Stimulated activated CD8-positive, alpha-beta memory T cell treated with anti-CD3 and anti-CD28 coated beads, Interleukin-4, amount 100 ng/mL, for 24 hours (primary cell): ENCODE measurements at regions not wholly inside any gene's neighbourhood (a gene's known extent, or its start where the extent isn't known, plus 50 kb on each side); places are given as distances from the start of the nearest gene placed in this dataset.

Source experiments
- DNase-seq: peaks from one replicate; pipeline ENCODE4 v3.0.0-alpha.2; 2020; ENCODE audit warnings: low read depth

DNA sequence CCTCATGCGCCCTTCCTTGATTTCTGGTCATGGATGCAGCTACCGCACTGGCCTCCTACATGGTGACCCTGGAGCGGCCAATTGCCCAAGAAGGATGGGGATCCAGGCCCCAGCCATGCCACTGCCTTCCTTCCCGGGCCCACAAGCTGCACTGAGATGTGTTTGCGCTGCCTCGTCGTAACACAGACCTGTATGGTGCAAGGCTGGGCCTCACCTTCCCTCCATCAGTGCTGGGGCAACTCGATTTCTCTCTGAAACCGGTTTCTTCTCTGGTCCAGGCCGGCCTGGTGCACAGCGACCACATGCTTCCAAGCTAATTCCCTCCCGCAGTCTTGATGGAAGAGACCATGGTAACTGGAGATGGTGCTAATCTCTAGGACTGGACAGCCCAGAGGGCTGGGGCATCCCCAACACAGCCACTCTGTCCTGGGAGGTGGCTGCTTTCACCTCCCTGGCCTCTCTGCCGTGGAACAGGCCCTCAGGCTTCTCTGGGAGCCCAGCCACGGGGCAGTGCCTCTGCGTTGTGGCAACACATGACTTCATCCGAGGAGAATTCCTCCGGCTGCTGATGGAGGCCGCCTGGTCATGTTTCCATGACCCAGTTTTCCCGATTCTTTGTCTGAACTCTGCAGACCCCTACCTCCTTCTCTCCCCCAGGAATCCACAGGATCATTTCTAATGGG is 184.2 kb downstream of the GLI2 start:
- no peak for DNase-seq

DNA sequence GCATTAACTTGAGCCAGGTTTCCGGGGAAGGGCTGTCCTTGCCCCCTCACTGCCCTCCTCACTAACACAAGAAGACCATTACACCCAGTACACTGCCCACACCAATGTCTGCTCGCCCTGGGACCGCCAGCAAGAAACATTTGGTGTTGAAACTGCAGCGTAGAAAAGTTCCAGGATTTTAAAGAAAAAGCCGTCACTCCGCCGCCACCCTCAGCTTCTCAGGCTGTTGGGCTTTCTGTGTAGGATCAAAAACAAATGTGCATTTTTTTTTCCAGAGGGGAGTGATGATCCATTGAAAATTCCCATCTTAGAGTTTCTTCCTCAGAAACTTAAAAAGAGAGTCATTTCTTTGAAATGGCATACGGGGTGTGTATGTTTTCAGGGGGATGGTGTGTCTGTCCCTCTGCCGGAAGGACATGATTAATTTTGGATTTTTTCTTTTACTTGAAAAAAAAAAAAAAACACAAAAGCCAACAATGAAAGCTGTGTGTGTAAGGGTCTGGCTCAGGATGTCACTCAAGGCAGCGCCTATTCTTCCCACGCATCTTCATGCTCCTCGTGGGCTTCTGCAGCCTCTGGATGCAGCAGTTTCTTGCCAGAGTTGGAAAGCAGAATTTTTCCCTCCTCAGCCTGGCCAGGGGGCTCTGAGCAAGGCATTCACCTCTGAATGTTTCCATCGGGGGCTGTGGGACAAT is 184.9 kb downstream of the GLI2 start:
- DNase-seq, result no peak

DNA sequence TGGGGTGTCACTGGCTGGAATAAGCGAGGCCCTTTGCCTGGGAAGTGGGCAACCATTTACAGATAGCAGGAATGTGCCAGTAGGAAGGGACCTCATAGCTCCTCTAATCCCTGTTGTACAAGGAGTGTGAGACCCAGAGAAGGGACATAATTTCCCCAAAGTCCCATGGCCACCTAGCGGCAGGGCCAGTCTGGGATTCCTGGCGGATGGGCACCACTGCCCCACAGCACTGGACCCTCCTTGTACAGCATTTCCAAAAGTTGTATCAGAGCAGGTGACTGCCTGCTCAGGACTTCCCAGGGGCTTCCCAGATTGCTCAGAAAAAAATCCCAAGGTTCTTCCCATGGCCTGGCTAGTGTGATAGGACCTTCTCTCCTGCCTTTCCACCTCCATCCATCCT is 185.8 kb downstream of the GLI2 start:
- no peak for DNase-seq

DNA sequence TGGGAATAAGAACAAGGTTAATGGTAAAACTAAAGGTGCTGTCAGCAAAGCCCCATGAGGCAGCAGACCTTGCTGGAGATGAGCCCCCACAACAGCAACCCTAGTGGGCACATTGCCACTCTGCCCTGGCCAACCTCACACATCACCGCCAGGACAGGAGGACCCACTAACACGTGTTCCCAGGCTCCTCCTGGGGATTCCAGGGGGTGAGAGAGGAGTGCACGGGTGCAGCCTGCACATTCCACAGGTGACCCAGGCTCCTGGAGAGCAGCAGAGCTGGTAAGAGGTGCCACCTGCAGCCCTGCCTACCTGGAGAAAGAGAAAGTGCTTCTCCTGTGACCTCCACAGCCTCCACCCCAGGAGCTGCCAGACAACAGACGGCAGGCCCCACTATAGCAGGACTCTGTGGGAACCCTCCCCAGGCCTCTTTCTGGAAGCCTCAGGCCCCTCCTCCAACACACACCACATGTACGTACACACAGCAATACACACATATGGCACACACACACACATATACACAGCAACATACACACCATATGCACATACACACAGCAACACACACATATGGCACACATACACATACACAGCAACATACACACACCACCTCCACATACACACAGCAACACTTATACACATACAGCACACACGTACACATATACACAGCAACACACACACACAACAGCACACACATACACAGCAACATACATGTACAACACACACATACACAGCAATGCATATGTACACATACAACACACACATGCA is 187.1 kb downstream of the GLI2 start:
- DNase-seq, result no peak

DNA sequence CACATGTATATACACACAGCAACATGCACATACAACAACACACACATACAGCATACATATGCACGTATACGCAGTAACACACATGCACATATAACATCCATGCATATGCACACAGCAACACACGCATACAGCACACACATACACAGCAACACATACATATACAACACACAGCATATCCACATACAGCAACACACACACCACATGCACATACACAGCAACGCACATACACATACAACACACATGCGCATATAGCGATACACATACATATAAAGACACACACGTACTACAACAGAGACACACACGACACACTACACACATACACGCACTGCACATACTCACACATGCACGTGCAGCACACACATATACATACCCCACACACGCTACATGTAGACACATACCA is 187.8 kb downstream of the GLI2 start:
- no peak for DNase-seq

DNA sequence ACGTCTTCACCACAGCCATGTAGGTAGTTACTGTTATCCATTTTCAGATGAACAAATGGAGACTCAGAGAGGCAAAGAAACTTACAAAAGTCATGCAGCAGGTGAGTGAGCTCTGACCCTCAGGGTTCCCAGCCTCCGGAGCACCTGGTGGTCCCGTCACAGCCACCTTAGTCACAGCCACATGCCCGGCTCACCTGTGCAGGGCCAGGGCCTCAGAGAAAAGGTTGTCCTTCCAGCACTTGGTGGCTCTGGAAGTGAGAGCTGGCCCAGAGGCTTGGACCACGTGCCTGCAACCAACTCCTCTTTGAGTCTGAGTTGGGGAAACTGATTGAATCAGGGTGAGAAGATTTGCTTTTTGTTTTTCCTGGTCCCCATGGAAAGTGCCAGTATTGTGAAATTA is 189.3 kb downstream of the GLI2 start:
- DNase-seq, result no peak

DNA sequence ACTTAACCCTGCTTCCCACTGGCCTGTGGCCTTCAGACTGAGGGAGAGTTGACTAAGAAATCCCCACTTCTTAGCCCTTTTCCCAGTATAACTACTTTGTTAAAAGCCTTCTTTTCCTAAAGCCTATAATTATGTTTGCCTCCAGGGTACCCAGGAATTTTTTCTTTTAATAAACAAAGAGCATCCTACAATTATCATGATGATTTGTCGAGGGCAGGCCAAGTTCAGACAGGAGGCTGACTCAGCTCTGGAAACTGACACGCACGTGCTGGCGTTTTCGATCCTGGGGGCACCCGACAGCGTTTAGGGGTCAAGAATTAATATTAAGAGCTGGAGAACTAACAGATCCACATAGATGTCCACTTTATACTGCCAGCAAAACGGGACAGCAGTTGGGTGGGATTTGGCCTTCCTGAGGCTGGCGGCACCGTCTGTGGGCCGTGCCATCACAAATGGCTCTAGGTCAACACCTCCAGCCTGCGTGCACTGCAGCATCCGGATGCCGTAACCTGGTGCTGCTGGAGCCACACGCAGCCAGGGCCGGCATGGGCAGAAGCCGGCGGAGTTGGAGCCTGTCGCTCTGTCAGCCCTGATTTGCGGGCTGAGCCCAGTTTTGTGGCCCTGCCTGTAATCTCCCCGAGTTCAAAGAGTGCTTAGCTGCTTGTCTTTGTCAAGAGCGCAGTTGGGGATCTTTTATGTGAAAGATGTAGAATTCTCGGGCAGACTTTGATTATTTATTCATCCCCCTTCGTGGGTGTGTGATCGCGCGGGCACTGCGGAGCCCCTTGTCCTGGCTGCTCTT is 191.0 kb downstream of the GLI2 start:
- DNase-seq, result no peak

DNA sequence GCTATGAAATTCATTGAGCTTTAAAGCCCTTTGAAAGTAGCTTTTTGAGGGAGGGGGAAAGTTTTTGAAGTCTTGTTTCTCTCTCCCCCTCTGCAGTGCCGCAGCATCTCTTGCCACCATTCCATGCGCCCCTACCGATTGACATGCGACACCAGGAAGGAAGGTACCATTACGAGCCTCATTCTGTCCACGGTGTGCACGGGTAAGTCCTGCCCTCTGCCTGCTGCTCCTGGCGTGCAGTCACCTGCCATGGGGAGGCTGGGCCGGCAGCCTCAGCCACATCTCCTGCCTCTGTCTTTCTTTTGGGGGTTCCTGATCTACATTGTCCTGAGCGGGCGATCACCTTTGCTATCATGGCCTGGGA is 191.6 kb downstream of the GLI2 start:
- no peak for DNase-seq

DNA sequence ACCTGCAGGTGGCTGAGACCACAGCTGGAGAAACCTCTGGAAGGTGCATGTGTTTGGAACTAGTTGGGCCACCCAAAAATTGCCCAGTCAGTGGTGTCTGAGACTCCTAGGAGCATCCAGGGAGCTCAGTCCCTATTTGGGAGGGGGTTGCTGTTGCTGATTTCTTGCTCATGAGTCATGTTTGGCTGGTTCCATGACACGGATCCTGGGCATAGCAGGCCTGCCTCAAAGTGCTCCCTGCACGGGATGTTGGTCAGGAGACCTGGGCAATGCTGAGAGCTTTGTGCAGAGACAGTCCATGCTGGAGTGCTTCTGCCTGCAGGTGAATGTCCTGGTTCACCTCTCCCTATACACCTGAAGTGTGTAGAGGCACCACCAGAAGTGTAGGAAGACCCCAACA is 194.2 kb downstream of the GLI2 start:
- no peak for DNase-seq

DNA sequence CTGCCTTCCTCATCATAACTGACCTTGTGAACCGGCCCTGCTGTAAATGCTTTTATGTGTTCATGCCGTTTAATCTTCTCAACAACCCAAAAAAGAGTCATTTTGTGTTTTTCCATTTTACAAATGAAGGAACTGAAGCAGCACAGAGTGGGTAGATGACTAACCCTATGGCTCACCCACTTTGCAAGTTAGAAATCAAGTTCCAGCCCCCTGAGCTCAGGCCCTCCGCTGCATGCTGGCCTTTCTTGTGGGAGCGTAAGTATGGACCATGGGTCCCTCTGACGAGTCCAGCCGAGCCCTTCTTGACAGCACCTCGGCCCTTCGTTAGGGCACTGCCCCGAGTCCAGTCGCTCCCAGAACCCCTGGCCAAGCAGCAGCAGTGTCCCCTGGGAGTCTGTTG is 194.6 kb downstream of the GLI2 start:
- DNase-seq, result no peak

DNA sequence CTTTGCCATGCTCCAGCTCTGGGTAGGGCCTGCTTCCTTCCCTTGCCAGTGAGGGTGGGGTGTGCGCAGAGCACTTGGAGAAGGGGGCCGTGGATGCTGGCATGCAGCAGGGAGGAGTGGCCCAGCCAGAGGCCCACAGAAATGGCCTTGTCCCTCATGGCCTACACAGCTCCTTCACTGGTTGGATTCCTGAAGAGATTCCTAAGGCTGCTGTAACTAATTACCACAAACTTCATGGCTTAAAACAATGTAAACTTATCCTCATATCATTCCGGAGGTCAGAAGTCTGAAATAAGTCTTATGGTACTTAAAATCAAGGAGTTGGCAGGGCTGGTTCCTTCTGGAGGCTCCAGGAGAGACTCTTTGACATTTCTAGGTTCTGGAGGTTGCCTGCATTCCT is 195.2 kb downstream of the GLI2 start:
- DNase-seq, result no peak

DNA sequence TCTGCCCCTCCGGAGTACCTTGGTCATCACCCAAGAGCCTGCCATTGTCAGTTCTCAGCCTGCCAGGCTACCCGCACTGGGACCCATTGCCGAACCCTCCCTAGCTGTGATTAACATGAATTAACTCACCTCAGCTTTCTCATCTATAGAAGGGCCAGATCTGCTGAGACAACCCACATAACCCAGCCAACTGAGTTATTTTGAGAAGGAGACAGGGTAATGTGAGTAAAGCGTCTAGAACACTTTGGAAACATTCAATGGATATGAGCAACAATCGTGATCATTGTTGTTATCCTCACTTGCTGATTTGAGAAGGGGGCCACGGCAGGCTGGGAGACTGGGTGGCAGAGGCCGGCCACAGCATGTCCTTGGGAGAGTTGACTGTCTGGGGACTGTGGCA is 196.8 kb downstream of the GLI2 start:
- DNase-seq, result no peak

DNA sequence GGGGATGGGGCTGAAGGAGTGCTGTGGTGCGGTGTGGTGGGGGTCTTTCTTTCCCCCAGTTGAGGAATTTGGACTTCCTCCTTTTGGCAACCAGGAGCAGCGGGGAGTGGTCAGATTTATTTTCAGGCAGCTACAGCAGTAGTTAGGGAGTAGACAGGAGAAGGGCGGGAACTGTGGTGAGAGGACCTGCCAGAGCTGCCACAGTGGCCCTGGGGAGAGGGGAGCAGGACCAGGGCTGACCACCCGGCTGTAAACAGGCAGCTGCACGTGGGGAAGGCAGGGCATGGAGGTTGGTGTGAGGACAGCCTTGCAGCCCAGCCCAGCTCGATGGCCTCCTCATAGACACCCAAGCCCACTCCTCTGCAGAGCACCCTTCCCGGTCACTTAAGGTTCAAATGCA is 197.2 kb downstream of the GLI2 start:
- DNase-seq, result no peak

DNA sequence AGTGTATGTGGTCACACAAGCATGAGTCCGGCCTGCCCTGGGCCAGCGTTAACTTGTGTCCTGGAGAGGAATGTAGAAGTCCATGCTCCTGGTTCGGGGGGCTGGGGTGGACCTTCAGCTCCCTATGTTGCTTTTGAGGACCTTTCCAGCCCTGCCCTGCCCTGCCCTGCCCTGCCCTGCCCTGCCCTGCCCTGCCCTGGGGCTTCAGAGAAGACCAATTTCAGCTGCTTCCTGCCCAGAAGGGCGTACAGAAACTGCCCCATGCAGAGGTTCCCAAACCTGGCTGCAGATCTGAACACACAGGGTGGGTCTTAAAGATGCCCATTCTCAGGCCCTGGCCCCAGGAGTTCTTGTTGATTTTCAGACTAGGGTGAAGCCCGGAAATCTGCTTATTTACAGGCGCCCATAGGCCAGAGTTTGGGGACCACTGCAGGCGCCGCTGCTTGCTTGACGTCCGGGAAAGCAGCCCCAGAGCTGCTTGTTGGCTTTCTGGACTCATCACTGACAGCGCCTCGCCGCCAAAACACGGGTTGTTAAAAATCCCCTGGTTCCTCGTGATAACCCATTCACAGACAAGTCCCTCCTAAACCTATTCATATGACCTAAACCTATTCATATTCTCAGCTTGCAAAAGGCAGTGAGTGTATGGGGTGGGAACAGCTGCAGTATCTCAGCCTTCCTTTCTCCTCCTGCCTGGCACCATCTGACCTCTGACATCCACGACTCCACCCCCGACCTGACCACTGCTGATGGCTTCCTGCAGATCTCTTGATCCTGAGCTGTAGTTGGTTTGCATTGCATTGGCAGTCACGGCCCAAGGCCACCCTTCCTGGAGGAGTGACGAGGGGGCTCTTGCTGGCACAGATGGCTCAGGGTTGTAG is 198.3 kb downstream of the GLI2 start:
- no peak for DNase-seq

DNA sequence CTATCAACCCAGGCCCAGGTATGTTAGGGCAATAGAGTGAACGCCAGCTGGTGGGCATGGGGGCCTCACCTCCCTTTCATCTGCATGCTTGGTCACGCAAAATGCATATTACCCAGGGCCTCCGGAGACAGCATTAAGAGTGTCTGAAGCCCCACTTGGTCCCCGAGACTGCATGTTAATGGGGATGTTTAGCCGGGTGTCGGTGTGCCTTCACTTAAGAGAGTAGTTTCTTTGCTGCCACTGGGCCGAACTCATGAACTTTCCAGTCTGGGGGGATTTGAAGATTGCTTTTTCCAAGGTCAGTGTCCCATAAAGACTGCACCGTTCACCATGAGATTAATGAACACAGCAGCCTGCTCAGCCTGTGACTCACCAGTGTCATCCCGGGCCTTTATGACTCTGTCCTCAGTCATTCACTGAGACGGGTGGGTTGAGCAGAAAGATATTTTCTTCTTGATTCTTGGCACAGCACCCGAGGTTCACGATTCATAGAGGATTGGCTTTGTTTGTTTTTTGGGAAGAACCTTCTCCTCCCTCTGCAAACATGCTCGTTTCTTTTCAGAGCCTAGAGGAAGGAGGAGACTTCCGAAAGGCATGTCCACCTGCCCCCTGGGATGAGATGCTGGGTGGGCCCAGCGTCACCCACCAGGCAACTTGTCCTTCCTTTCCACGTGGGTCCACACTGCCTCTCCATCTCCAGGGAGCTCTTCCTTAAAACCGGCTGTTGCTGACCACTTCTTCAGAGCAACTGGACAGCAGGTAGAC is 199.1 kb downstream of the GLI2 start:
- no peak for DNase-seq

DNA sequence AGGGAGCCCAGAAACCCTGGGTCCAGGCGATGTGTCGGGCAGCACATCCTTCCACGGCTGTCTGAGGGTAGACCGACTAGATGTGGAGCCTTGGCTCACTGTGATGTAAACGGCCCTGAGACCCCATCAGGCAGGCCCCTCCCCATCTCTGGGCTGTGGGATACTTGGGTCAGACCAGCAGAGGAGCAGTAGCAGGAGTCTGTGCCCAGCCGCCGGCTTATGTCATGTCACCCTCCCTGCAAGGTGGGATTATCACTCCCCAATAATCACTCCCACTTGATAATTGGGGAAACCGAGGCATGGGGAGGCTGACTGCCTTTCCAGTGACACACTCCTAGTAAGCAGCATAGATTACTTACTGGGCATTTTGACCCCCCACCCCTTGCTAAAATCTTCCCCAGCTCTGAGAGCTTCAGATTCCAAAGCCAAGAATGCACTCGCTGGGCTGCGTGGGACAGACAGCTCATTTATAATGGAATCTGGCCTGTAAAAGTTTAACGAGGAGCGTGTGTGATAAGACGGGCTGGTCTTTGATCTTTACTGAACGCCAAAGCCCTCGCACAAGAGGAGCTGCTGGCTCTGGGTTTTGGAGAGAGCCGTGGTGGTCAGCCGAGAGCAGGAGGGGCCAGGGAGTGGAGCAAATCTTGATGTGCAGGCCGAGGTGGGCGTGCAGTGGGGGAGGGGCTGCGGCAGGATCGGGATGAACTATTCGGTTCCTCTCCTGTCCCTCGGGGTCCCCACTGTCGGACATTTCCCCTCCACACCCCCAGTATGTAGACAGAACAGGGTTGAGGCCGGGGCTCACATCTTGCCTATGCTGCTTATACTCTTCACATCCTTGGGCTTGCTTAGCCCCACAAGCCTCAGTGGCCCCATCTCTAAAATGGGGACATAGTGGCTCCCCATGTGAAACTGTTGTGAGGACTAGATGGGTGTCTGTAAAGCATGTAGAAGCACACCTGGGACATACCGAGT is 200.0 kb downstream of the GLI2 start:
- no peak for DNase-seq

DNA sequence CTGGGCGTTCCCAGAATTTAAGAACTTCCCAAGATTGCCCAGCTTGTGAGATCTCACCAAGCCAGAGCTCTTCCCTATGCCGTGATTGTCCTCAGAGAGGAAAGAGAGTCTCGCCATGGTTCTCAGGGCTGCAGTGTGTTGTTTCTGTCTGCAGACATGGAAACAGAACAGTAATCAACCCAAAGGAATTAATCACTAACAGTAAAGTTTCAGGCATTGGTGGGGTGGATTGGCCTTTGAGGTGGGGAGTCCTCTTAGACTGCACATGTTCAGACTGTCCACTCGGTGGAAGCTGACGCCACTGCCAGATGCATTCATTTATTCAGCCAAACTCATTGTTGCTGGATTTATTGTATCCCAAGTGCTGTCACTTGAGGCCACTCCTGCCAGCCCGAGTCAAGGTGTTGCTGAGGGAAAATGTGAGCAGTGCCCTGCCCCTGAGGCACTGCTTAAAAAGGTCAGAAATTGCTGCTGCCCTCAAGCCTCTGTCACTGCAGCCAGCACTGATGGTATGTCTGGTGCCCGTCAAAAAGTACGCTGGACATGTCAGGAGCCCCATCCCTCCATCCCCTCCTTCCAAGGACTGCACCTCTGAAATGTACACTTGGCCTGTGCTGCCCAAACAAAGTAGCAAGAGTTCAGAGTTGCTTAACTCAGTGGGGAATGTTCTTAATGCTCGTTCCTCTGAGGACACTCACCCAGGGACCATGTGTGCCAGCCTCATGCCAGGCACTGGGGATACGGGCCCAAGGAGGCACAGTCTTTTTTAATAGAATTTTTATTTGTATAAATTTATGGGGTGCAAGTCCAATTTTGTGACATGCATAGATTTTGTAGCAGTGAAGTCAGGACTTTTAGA is 201.0 kb downstream of the GLI2 start:
- DNase-seq, result no peak

DNA sequence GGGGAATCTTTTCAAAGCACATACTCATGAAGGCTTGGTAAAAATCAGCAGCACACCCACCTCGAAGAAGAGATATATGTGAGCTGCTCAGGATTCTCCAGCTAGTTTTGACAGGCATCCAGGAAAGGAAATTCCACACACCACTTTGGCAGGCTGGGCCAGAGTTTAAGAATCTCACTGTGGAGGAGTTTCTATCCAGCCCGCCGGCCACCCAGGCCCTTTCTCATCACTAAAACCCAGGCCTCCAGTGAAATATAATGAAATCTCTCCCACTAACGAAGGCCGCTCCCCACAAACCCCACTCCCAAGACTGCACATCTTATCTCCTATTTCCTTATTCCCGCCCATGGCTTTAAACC is 202.0 kb downstream of the GLI2 start:
- no peak for DNase-seq
